ENCODE measurements at regions not wholly inside any gene's neighbourhood (a gene's known extent, or its start where the extent isn't known, plus 50 kb on each side); places are given as distances from the start of the nearest gene placed in this dataset.

- no peak overlapping the region for H3K4me3 ChIP-seq
- intact Hi-C loops (cut with DNase I; ENCODE audit: low total_unique reads), result no loop called here
- peak in 1 of 2 donors; percentile 33 for DNase-seq
- H3K36me3 ChIP-seq, result no peaks in the 10 kb centered on the region
- H3K27ac ChIP-seq, result no peak overlapping the region
- no peaks in the 10 kb centered on the region for H3K27me3 ChIP-seq
- no peaks in the 10 kb centered on the region for H3K9me3 ChIP-seq
- H3K4me1 ChIP-seq, result peaks cover 0 to 14% (median 11%) of the 10 kb centered on the region in 4 donors
- WGBS, 5 donors, result 70 to 73% (median 72%) methylated on average over 7 of the region's 7 CpGs
- no peak for TF ChIP-seq POLR2AphosphoS5 (IDR thresholded peaks at IDR 0.05)
- TF ChIP-seq POLR2A (IDR thresholded peaks at IDR 0.05), result no peak
- TF ChIP-seq EP300 (IDR thresholded peaks at IDR 0.05), result no peak
- no peak for TF ChIP-seq CTCF (IDR thresholded peaks at IDR 0.05)
Observed at GRCh38 chr5:146947181-146947941, 68.8 kb upstream of the PPP2R2B start.

GRCh38 chr5:146948666-146949065, 70.1 kb upstream of the PPP2R2B start:
- TF ChIP-seq EP300 (IDR thresholded peaks at IDR 0.05) (no peak), POLR2AphosphoS5 (IDR thresholded peaks at IDR 0.05) (no peak), POLR2A (IDR thresholded peaks at IDR 0.05) (no peak), CTCF (IDR thresholded peaks at IDR 0.05) (no peak)
- H3K4me3 ChIP-seq, result no peak overlapping the region
- no peaks in the 10 kb centered on the region for H3K27me3 ChIP-seq
- H3K36me3 ChIP-seq, result no peaks in the 10 kb centered on the region
- no peak overlapping the region for H3K27ac ChIP-seq
- no peaks in the 10 kb centered on the region for H3K9me3 ChIP-seq
- DNase-seq, result no peak
- intact Hi-C loops (cut with DNase I; ENCODE audit: low total_unique reads), result no loop called here
- H3K4me1 ChIP-seq, result peaks cover 0 to 14% (median 11%) of the 10 kb centered on the region in 4 donors

DNA sequence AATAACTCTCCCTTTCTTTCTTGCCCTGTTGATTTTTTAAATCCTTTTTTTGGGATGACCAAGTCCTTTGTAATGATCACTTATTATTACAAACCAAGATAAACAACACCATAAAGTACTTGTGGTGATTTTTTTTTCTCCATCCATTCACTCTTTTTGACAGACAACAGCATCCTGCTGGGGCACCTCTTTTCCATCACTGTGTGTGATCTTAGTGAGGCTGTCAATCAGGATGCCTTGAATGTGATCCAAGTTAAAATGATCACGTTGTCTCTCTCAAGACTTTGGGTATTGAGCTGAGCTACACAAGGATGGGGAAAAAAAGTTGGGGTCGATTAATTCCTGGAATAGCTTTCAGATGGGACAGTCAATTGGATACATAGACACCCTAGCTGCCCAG, 73.6 kb upstream of the PPP2R2B start:
- no peak for DNase-seq
- no peaks in the 10 kb centered on the region for H3K9me3 ChIP-seq
- no peaks in the 10 kb centered on the region for H3K36me3 ChIP-seq
- H3K4me1 ChIP-seq, result no peaks in the 10 kb centered on the region
- TF ChIP-seq POLR2A (IDR thresholded peaks at IDR 0.05) (no peak), EP300 (IDR thresholded peaks at IDR 0.05) (no peak), CTCF (IDR thresholded peaks at IDR 0.05) (no peak), POLR2AphosphoS5 (IDR thresholded peaks at IDR 0.05) (no peak)
- WGBS, 5 donors, result 54 to 70% (median 59%) methylated on average over 2 of the region's 2 CpGs
- H3K4me3 ChIP-seq, result no peak overlapping the region
- no peak overlapping the region for H3K27ac ChIP-seq
- intact Hi-C loops (cut with DNase I; ENCODE audit: low total_unique reads), result no loop called here
- no peaks in the 10 kb centered on the region for H3K27me3 ChIP-seq

DNA sequence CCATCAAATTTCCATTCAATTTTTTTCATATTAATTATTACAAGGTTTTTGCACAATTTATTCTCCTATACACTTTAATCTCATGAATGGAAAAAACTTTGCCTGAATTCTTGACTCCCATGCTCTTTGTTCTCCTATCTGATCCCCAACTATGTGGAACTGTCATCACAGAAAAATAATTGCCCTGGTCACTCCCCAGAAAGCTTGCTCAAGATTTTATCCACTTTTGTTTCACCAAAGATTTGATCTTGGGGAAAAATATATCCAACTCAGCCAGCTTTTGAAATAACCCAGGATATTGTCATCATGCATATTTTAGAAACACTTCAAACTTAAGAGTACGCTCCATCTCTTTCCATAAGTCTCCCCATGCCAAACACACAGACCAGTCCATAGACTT, 77.7 kb upstream of the PPP2R2B start:
- no peak overlapping the region for H3K4me3 ChIP-seq
- no peak overlapping the region for H3K27ac ChIP-seq
- 84 to 94% (median 91%) methylated on average over 1 of the region's 1 CpG for WGBS, 5 donors
- no peaks in the 10 kb centered on the region for H3K27me3 ChIP-seq
- no peak for DNase-seq
- H3K4me1 ChIP-seq, result no peaks in the 10 kb centered on the region
- H3K36me3 ChIP-seq, result no peaks in the 10 kb centered on the region
- H3K9me3 ChIP-seq, result no peaks in the 10 kb centered on the region
- no peak for TF ChIP-seq POLR2AphosphoS5 (IDR thresholded peaks at IDR 0.05)
- TF ChIP-seq POLR2A (IDR thresholded peaks at IDR 0.05), result no peak
- TF ChIP-seq EP300 (IDR thresholded peaks at IDR 0.05), result no peak
- TF ChIP-seq CTCF (IDR thresholded peaks at IDR 0.05), result no peak
- intact Hi-C loops (cut with DNase I; ENCODE audit: low total_unique reads), result no loop called here

All from stomach (tissue), 8 donors.